Natural killer cell treated with Interleukin-12 subunit alpha and Interleukin-12 subunit beta and Interleukin-15 and Interleukin-18, amount 100 ng/mL, for 72 hours (primary cell): ENCODE measurements at regions not wholly inside any gene's neighbourhood (a gene's known extent, or its start where the extent isn't known, plus 50 kb on each side); places are given as distances from the start of the nearest gene placed in this dataset.

Experiments
- ATAC-seq, 2 donors: fragments of 150-1000 bp; cut with Tn5 transposase in 1 of 2; sonication (Bioruptor Pico), chemical (Tn5 transposase) in 1 of 2; 2 replicates each; pipeline ENCODE4 v1.10.0; 2021
- DNase-seq: peaks from one replicate; pipeline ENCODE4 v3.0.0; 2022; ENCODE audit warnings: low spot score
- H3K27ac Mint-ChIP-seq, 2 donors: 1 replicate in 1 of 2; 2 replicates in 1 of 2; pipeline ENCODE4 v1.8.0; 2022; ENCODE audit warnings: mixed read lengths in 2 of 2, mild to moderate bottlenecking in 1 of 2, moderate library complexity in 1 of 2
- H3K27me3 Mint-ChIP-seq, 2 donors: 1 replicate in 1 of 2; 2 replicates in 1 of 2; pipeline ENCODE4 v1.8.0; 2022; ENCODE audit warnings: mixed read lengths in 2 of 2
- H3K36me3 Mint-ChIP-seq: one replicate; pipeline ENCODE4 v1.8.0; 2022; ENCODE audit warnings: mixed read lengths
- H3K4me1 Mint-ChIP-seq, 2 donors: 1 replicate in 1 of 2; 2 replicates in 1 of 2; pipeline ENCODE4 v1.8.0; 2022; ENCODE audit warnings: low read depth in 2 of 2, mixed read lengths in 2 of 2, mild to moderate bottlenecking in 1 of 2
- H3K4me3 Mint-ChIP-seq: one replicate; pipeline ENCODE4 v1.8.0; 2022; ENCODE audit warnings: mixed read lengths
- H3K9me3 Mint-ChIP-seq: 2 replicates; pipeline ENCODE4 v1.8.0; 2022; ENCODE audit warnings: mixed read lengths

GRCh38 chr16:86392436-86393152 lies 117.7 kb upstream of the FOXF1 start:
- no peaks in the 10 kb centered on the region for H3K9me3 Mint-ChIP-seq
- H3K36me3 Mint-ChIP-seq = no peaks in the 10 kb centered on the region
- peaks cover 7 to 19% of the 10 kb centered on the region in 2 donors for H3K27me3 Mint-ChIP-seq
- DNase-seq (no peak), ATAC-seq (no peak)
- H3K4me3 Mint-ChIP-seq = no peak overlapping the region
- no peak overlapping the region for H3K27ac Mint-ChIP-seq
- H3K4me1 Mint-ChIP-seq = no peaks in the 10 kb centered on the region

- H3K4me1 Mint-ChIP-seq = no peaks in the 10 kb centered on the region
- DNase-seq (no peak), ATAC-seq (no peak)
- no peak overlapping the region for H3K27ac Mint-ChIP-seq
- no peaks in the 10 kb centered on the region for H3K9me3 Mint-ChIP-seq
- no peaks in the 10 kb centered on the region for H3K36me3 Mint-ChIP-seq
- H3K27me3 Mint-ChIP-seq = peaks cover 3 to 6% of the 10 kb centered on the region in 2 donors
- H3K4me3 Mint-ChIP-seq = no peak overlapping the region
Observed at GRCh38 chr16:86393907-86394626, 116.3 kb upstream of the FOXF1 start.

- ATAC-seq = no peak
- Mint-ChIP-seq H3K9me3 (no peaks in the 10 kb centered on the region), H3K36me3 (no peaks in the 10 kb centered on the region), H3K27me3 (peaks cover 0 to 3% of the 10 kb centered on the region in 2 donors), H3K4me1 (no peaks in the 10 kb centered on the region), H3K4me3 (no peak overlapping the region), H3K27ac (no peak overlapping the region)
- no peak for DNase-seq
Observed at GRCh38 chr16:86395477-86395876, 114.8 kb upstream of the FOXF1 start.

GRCh38 chr16:86396422-86396821 lies 113.9 kb upstream of the FOXF1 start:
- Mint-ChIP-seq H3K9me3 (no peaks in the 10 kb centered on the region), H3K27me3 (peaks cover 0 to 3% of the 10 kb centered on the region in 2 donors), H3K4me3 (no peak overlapping the region), H3K4me1 (no peaks in the 10 kb centered on the region), H3K36me3 (no peaks in the 10 kb centered on the region), H3K27ac (no peak overlapping the region)
- DNase-seq (no peak), ATAC-seq (no peak)

GRCh38 chr16:86396901-86397311 lies 113.4 kb upstream of the FOXF1 start:
- no peaks in the 10 kb centered on the region for H3K9me3 Mint-ChIP-seq
- DNase-seq (peak; percentile 41), ATAC-seq (no peak)
- H3K4me3 Mint-ChIP-seq = no peak overlapping the region
- H3K27ac Mint-ChIP-seq = no peak overlapping the region
- H3K27me3 Mint-ChIP-seq = peaks cover 4 to 8% of the 10 kb centered on the region in 2 donors
- H3K4me1 Mint-ChIP-seq = no peaks in the 10 kb centered on the region
- H3K36me3 Mint-ChIP-seq = no peaks in the 10 kb centered on the region

- DNase-seq (no peak), ATAC-seq (no peak)
- Mint-ChIP-seq H3K4me1 (no peaks in the 10 kb centered on the region), H3K27ac (no peak overlapping the region), H3K27me3 (peaks cover 8 to 9% of the 10 kb centered on the region in 2 donors), H3K36me3 (no peaks in the 10 kb centered on the region), H3K4me3 (no peak overlapping the region), H3K9me3 (no peaks in the 10 kb centered on the region)
Observed at GRCh38 chr16:86398201-86398600, 112.1 kb upstream of the FOXF1 start.

- H3K27ac Mint-ChIP-seq = no peak overlapping the region
Observed at GRCh38 chr16:86398622-86399021, 111.7 kb upstream of the FOXF1 start.

GRCh38 chr16:86401126-86401525 lies 109.2 kb upstream of the FOXF1 start:
- Mint-ChIP-seq H3K27me3 (peaks cover 13 to 14% of the 10 kb centered on the region in 2 donors), H3K36me3 (no peaks in the 10 kb centered on the region), H3K27ac (no peak overlapping the region), H3K4me3 (no peak overlapping the region), H3K4me1 (no peaks in the 10 kb centered on the region), H3K9me3 (no peaks in the 10 kb centered on the region)
- DNase-seq (no peak), ATAC-seq (no peak)

More at GRCh38 chr16:86398622-86399021, 111.7 kb upstream of the FOXF1 start:
- Mint-ChIP-seq H3K4me1 (no peaks in the 10 kb centered on the region), H3K9me3 (no peaks in the 10 kb centered on the region), H3K27me3 (peaks cover 8 to 9% of the 10 kb centered on the region in 2 donors), H3K4me3 (no peak overlapping the region), H3K36me3 (no peaks in the 10 kb centered on the region)
- DNase-seq (no peak), ATAC-seq (no peak)

- H3K27me3 Mint-ChIP-seq = peaks cover 12 to 14% of the 10 kb centered on the region in 2 donors
- no peak overlapping the region for H3K27ac Mint-ChIP-seq
- no peaks in the 10 kb centered on the region for H3K36me3 Mint-ChIP-seq
- peak; percentile 5 for DNase-seq
- H3K4me3 Mint-ChIP-seq = no peak overlapping the region
- no peaks in the 10 kb centered on the region for H3K9me3 Mint-ChIP-seq
- ATAC-seq = no peak
- H3K4me1 Mint-ChIP-seq = no peaks in the 10 kb centered on the region
Observed at GRCh38 chr16:86403085-86403484, 107.2 kb upstream of the FOXF1 start.

GRCh38 chr16:86403541-86404163 lies 106.7 kb upstream of the FOXF1 start:
- H3K27me3 Mint-ChIP-seq = peaks cover 12 to 14% of the 10 kb centered on the region in 2 donors
- DNase-seq (peak; percentile 12), ATAC-seq (no peak)
- H3K9me3 Mint-ChIP-seq = no peaks in the 10 kb centered on the region
- no peak overlapping the region for H3K27ac Mint-ChIP-seq
- H3K4me3 Mint-ChIP-seq = no peak overlapping the region
- no peaks in the 10 kb centered on the region for H3K4me1 Mint-ChIP-seq
- no peaks in the 10 kb centered on the region for H3K36me3 Mint-ChIP-seq

GRCh38 chr16:86404678-86405077 lies 105.6 kb upstream of the FOXF1 start:
- no peak overlapping the region for H3K4me3 Mint-ChIP-seq
- H3K36me3 Mint-ChIP-seq = no peaks in the 10 kb centered on the region
- no peak overlapping the region for H3K27ac Mint-ChIP-seq
- peaks cover 14 to 16% of the 10 kb centered on the region in 2 donors for H3K27me3 Mint-ChIP-seq
- no peak for DNase-seq
- no peak for ATAC-seq
- no peaks in the 10 kb centered on the region for H3K9me3 Mint-ChIP-seq
- no peaks in the 10 kb centered on the region for H3K4me1 Mint-ChIP-seq

- peaks cover 14 to 16% of the 10 kb centered on the region in 2 donors for H3K27me3 Mint-ChIP-seq
- H3K27ac Mint-ChIP-seq = no peak overlapping the region
- DNase-seq (peak; percentile 22), ATAC-seq (no peak)
- no peak overlapping the region for H3K4me3 Mint-ChIP-seq
- H3K36me3 Mint-ChIP-seq = no peaks in the 10 kb centered on the region
- H3K4me1 Mint-ChIP-seq = no peaks in the 10 kb centered on the region
- H3K9me3 Mint-ChIP-seq = no peaks in the 10 kb centered on the region
Observed at GRCh38 chr16:86405319-86405718, 105.0 kb upstream of the FOXF1 start.

- Mint-ChIP-seq H3K27ac (no peak overlapping the region), H3K27me3 (peaks cover 14 to 16% of the 10 kb centered on the region in 2 donors), H3K4me3 (no peak overlapping the region), H3K4me1 (no peaks in the 10 kb centered on the region), H3K9me3 (no peaks in the 10 kb centered on the region), H3K36me3 (no peaks in the 10 kb centered on the region)
- peak; percentile 32 for DNase-seq
- ATAC-seq = no peak
Observed at GRCh38 chr16:86406056-86406455, 104.3 kb upstream of the FOXF1 start.

GRCh38 chr16:86408685-86409084 lies 101.6 kb upstream of the FOXF1 start:
- Mint-ChIP-seq H3K9me3 (no peaks in the 10 kb centered on the region), H3K27me3 (peaks cover 6 to 15% of the 10 kb centered on the region in 2 donors), H3K4me1 (no peaks in the 10 kb centered on the region), H3K36me3 (no peaks in the 10 kb centered on the region), H3K27ac (no peak overlapping the region), H3K4me3 (no peak overlapping the region)
- peak; percentile 47 for DNase-seq
- ATAC-seq = no peak
